HepG2 (cell line): ENCODE measurements at regions not wholly inside any gene's neighbourhood (a gene's known extent, or its start where the extent isn't known, plus 50 kb on each side); places are given as distances from the start of the nearest gene placed in this dataset.

Experiments
- ATAC-seq: fragments of 200-7000 bp; cut with Tn5 transposase; 3 replicates; pipeline ENCODE4 v1.9.1; 2020; ENCODE audit warnings: mild to moderate bottlenecking, moderate library complexity
- BruUV-seq: library from RNA; stranded (reverse); fragments of 400-500 nt; replicated peaks from 2 replicates; lab custom pipeline; 2021; lab: Mats Ljungman, UMichigan
- CTCF ChIA-PET: fragments of 300-600 bp; formaldehyde crosslinking; extraction: SDS; loops from one replicate; lab custom pipeline; 2021; ENCODE audit warnings: low total read pairs, inconsistent platforms, low intra/inter-chr PET ratio; lab: Yijun Ruan, JAX
- POLR2A ChIA-PET: fragments of 350-600 bp; sonication (Branson Sonifier 250); formaldehyde crosslinking; loops from one replicate; lab custom pipeline; 2020; ENCODE audit warnings: antibody characterized with exemption, inconsistent platforms; lab: Yijun Ruan, JAX
- DNase-seq: peaks from one replicate; pipeline ENCODE4 v3.0.0-alpha.2; 2015; ENCODE audit warnings: low spot score
- FAIRE-seq: peaks from 3 replicates; lab custom pipeline; 2011; peaks lifted over from hg19 to GRCh38; lab: Jason Lieb, UNC
- H2AFZ ChIP-seq: one replicate; pipeline ENCODE4 v1.6.1; 2011; ENCODE audit warnings: low read length, inconsistent platforms
- H3K27ac ChIP-seq: fragments of 300-600 bp; 3 replicates; pipeline ENCODE4 v1.8.0; 2011; ENCODE audit warnings: mixed run types, mild to moderate bottlenecking, mixed read lengths, low read length, inconsistent platforms; ENCODE audit not compliant: insufficient read depth; ENCODE audit errors: extremely low read length
- H3K27me3 ChIP-seq, 2 experiments: fragments of 200-600 bp in 1 of 2; 2 replicates in 1 of 2; 3 replicates in 1 of 2; pipeline versions ENCODE4 v1.6.0 to v1.8.0; 2011; ENCODE audit warnings: low read length in 2 of 2, mild to moderate bottlenecking in 2 of 2, moderate library complexity in 2 of 2, inconsistent platforms in 1 of 2; ENCODE audit not compliant: insufficient read depth in 2 of 2, control insufficient read depth in 1 of 2
- H3K36me3 ChIP-seq, 2 experiments: fragments of 200-600 bp in 1 of 2; replicated peaks in 1 of 2; 2 replicates in 1 of 2; 3 replicates in 1 of 2; pipeline versions ENCODE4 v1.5.1 to v1.8.0; 2011; ENCODE audit warnings: low read length in 2 of 2, inconsistent platforms in 1 of 2; ENCODE audit not compliant: insufficient read depth in 2 of 2, control insufficient read depth in 1 of 2
- H3K4me1 ChIP-seq: 2 replicates; pipeline ENCODE4 v1.5.1; 2012; ENCODE audit warnings: low read length, inconsistent platforms; ENCODE audit not compliant: insufficient read depth
- H3K4me2 ChIP-seq: 2 replicates; pipeline ENCODE4 v1.6.0; 2011; ENCODE audit warnings: low read depth, low read length, inconsistent platforms
- H3K4me3 ChIP-seq, 3 experiments: fragments of 200-600 bp in 1 of 3; sonication (generic), shearing (Covaris generic) in 1 of 3; replicated peaks in 1 of 3; 2 replicates each; pipeline ENCODE4 v1.5.1; 2011 to 2016; ENCODE audit warnings: low read length in 3 of 3, inconsistent platforms in 2 of 3, low read depth in 2 of 3, mild to moderate bottlenecking in 2 of 3, control low read depth in 1 of 3, mixed read lengths in 1 of 3; ENCODE audit not compliant: insufficient read depth in 1 of 3
- H3K79me2 ChIP-seq: one replicate; pipeline ENCODE4 v1.6.1; 2011; ENCODE audit warnings: low read length, inconsistent platforms; ENCODE audit not compliant: insufficient read depth
- H3K9ac ChIP-seq: 2 replicates; pipeline ENCODE4 v1.6.0; 2011; ENCODE audit warnings: mild to moderate bottlenecking, low read depth, low read length, inconsistent platforms; ENCODE audit not compliant: insufficient read depth
- H3K9me3 ChIP-seq: 2 replicates; pipeline ENCODE4 v1.5.1; 2012; ENCODE audit warnings: mild to moderate bottlenecking, low read length
- H4K20me1 ChIP-seq: 2 replicates; pipeline ENCODE4 v1.6.0; 2011; ENCODE audit warnings: inconsistent platforms, mild to moderate bottlenecking, low read length, moderate library complexity; ENCODE audit not compliant: insufficient read depth
- BCL6 ChIP-seq: IDR thresholded peaks from 2 replicates; pipeline ENCODE4 v1.6.1; 2016; ENCODE audit warnings: missing genetic modification reagents, missing compliant biosample characterization
- HOXA5 ChIP-seq: sonication (generic); formaldehyde crosslinking; IDR thresholded peaks from 2 replicates; pipeline ENCODE4 v1.4.0; 2020; ENCODE audit warnings: missing genetic modification reagents
- NFKB2 ChIP-seq: sonication (generic); formaldehyde crosslinking; IDR thresholded peaks from 2 replicates; pipeline ENCODE4 v1.4.0; 2020; ENCODE audit warnings: missing genetic modification reagents, borderline replicate concordance
- NPAS2 ChIP-seq: sonication (generic); formaldehyde crosslinking; IDR thresholded peaks from 2 replicates; pipeline ENCODE4 v1.8.0; 2022; ENCODE audit warnings: mild to moderate bottlenecking, missing genetic modification reagents, borderline replicate concordance
- NRL ChIP-seq: sonication (generic); formaldehyde crosslinking; IDR thresholded peaks from 2 replicates; pipeline ENCODE4 v1.5.0; 2020; ENCODE audit warnings: missing genetic modification reagents, mild to moderate bottlenecking, moderate library complexity, borderline replicate concordance
- PITX1 ChIP-seq: sonication (generic); formaldehyde crosslinking; IDR thresholded peaks from 2 replicates; pipeline ENCODE4 v1.5.1; 2020; ENCODE audit warnings: mild to moderate bottlenecking, missing genetic modification reagents
- REL ChIP-seq: sonication (generic); formaldehyde crosslinking; conservative IDR thresholded peaks from 2 replicates; pipeline ENCODE4 v1.8.0; 2022; ENCODE audit warnings: mild to moderate bottlenecking, missing genetic modification reagents, moderate library complexity
- ZBTB21 ChIP-seq: sonication (generic); formaldehyde crosslinking; IDR thresholded peaks from 2 replicates; pipeline ENCODE4 v1.4.0; 2020; ENCODE audit warnings: missing genetic modification reagents
- ZBTB42 ChIP-seq: sonication (generic); formaldehyde crosslinking; IDR thresholded peaks from 2 replicates; pipeline ENCODE4 v1.5.0; 2020; ENCODE audit warnings: mild to moderate bottlenecking, missing genetic modification reagents
- ZEB1 ChIP-seq: IDR thresholded peaks from 2 replicates; pipeline ENCODE4 v1.6.1; 2012; ENCODE audit warnings: mild to moderate bottlenecking, low read depth, inconsistent platforms; ENCODE audit not compliant: insufficient replicate concordance
- ZFP1 ChIP-seq: IDR thresholded peaks from 2 replicates; pipeline ENCODE4 v1.6.1; 2016
- ZNF256 ChIP-seq: sonication (generic); formaldehyde crosslinking; conservative IDR thresholded peaks from 2 replicates; pipeline ENCODE4 v1.4.0; 2020; ENCODE audit warnings: missing genetic modification reagents
- ZNF44 ChIP-seq: sonication (generic); formaldehyde crosslinking; IDR thresholded peaks from 2 replicates; pipeline ENCODE4 v1.5.1; 2020; ENCODE audit warnings: mild to moderate bottlenecking, missing genetic modification reagents
- ZNF552 ChIP-seq: sonication (generic); formaldehyde crosslinking; IDR thresholded peaks from 2 replicates; pipeline ENCODE4 v1.9.0; 2022; ENCODE audit warnings: missing genetic modification reagents, mild to moderate bottlenecking, borderline replicate concordance
- ZNF703 ChIP-seq: sonication (generic); formaldehyde crosslinking; IDR thresholded peaks from 2 replicates; pipeline ENCODE4 v1.5.1; 2020; ENCODE audit warnings: missing genetic modification reagents, mild to moderate bottlenecking, moderate library complexity, borderline replicate concordance
- WGBS: methylation state at CpG from one replicate; pipeline ENCODE4 v1.1.6; 2017; ENCODE audit warnings: low lambda C conversion rate; 5-methylcytosine and 5-hydroxymethylcytosine counted together
- in situ Hi-C: cut with HindIII; loops from 2 replicates; pipeline ENCODE4 v1.10.0; 2017; ENCODE audit warnings: low pct_unique_long_range_greater_than_20kb; ENCODE audit not compliant: extremely low pct_ligation_motif_present
- intact Hi-C: fragments of 100-400 bp; cut with micrococcal nuclease; formaldehyde crosslinking; loops from one replicate; pipeline ENCODE4 v1.10.0; 2022; ENCODE audit not compliant: unreplicated experiment
- TF ChIP-seq, protein P1 (sequence below): sonication (generic); formaldehyde crosslinking; IDR thresholded peaks from 2 replicates; pipeline ENCODE4 v1.4.0; 2020; ENCODE audit warnings: mild to moderate bottlenecking, missing genetic modification reagents
- TF ChIP-seq, protein P2 (sequence below): sonication (generic); formaldehyde crosslinking; IDR thresholded peaks from 2 replicates; pipeline ENCODE4 v1.5.0; 2020; ENCODE audit warnings: missing genetic modification reagents

DNA sequence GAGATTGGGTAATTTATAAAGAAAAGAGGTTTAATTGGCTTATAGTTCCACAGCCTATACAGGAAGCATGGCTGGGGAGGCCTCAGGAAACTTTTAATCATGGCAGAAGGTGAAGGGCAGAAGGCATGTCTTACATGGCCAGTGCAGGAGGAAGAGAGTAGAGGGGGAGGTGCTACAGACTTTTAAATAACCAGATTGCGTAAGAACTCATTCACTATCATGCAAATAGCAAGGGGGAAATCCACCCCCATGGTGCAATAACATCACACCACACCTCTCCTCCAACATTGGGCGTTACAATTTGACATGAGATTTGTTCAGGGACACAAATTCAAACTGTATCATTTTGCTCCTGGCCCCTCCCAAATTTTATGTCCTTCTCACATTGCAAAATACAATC lies 353.8 kb upstream of the PABPC5 start (continued):
- TF ChIP-seq, protein P1, sequence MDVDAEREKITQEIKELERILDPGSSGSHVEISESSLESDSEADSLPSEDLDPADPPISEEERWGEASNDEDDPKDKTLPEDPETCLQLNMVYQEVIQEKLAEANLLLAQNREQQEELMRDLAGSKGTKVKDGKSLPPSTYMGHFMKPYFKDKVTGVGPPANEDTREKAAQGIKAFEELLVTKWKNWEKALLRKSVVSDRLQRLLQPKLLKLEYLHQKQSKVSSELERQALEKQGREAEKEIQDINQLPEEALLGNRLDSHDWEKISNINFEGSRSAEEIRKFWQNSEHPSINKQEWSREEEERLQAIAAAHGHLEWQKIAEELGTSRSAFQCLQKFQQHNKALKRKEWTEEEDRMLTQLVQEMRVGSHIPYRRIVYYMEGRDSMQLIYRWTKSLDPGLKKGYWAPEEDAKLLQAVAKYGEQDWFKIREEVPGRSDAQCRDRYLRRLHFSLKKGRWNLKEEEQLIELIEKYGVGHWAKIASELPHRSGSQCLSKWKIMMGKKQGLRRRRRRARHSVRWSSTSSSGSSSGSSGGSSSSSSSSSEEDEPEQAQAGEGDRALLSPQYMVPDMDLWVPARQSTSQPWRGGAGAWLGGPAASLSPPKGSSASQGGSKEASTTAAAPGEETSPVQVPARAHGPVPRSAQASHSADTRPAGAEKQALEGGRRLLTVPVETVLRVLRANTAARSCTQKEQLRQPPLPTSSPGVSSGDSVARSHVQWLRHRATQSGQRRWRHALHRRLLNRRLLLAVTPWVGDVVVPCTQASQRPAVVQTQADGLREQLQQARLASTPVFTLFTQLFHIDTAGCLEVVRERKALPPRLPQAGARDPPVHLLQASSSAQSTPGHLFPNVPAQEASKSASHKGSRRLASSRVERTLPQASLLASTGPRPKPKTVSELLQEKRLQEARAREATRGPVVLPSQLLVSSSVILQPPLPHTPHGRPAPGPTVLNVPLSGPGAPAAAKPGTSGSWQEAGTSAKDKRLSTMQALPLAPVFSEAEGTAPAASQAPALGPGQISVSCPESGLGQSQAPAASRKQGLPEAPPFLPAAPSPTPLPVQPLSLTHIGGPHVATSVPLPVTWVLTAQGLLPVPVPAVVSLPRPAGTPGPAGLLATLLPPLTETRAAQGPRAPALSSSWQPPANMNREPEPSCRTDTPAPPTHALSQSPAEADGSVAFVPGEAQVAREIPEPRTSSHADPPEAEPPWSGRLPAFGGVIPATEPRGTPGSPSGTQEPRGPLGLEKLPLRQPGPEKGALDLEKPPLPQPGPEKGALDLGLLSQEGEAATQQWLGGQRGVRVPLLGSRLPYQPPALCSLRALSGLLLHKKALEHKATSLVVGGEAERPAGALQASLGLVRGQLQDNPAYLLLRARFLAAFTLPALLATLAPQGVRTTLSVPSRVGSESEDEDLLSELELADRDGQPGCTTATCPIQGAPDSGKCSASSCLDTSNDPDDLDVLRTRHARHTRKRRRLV (CRISPR knock-in tag) = no peak
- no peak for TF ChIP-seq ZNF44 (CRISPR knock-in tag)
- TF ChIP-seq NFKB2 = no peak
- no peak for TF ChIP-seq BCL6 (CRISPR knock-in tag)

DNA sequence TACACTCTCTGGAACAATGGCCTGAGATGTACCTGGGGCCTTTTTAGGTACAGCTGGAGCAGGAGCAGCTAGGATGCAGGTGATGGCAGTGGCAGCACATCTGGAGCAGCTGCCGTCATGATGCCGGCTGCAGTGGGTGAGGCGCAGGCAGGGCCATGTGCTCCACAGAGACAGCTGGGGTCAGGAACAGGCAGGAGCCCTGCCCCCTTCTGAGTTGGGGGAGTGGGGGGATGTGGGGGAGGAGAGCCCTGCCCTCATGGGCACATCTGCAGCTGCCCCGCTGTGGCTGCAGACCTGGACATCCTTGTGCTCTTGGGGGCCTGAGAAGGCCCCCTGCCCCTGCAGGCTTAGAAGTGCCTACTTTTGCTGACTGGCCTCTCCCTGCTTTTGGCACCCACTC lies 352.8 kb upstream of the PABPC5 start:
- H3K4me1 ChIP-seq = no peaks in the 10 kb centered on the region
- intact Hi-C loops (no loop called here), in situ Hi-C loops (no loop called here)
- H3K9me3 ChIP-seq = peaks cover 23% of the 10 kb centered on the region; the same call in 1 of the 2 replicates
- ChIA-PET CTCF (no interaction called here), POLR2A (no interaction called here)
- H3K36me3 ChIP-seq = no peaks in the 10 kb centered on the region
- no peaks in the 10 kb centered on the region for H3K27me3 ChIP-seq
- BruUV-seq = no TSS peak
- ATAC-seq = no peak
- no peak for FAIRE-seq
- no peak for TF ChIP-seq REL (CRISPR knock-in tag)
- TF ChIP-seq ZBTB42 (CRISPR knock-in tag) = no peak
- TF ChIP-seq ZNF256 (CRISPR knock-in tag) = no peak
- no peak for TF ChIP-seq NPAS2 (CRISPR knock-in tag)
- TF ChIP-seq, protein P2, sequence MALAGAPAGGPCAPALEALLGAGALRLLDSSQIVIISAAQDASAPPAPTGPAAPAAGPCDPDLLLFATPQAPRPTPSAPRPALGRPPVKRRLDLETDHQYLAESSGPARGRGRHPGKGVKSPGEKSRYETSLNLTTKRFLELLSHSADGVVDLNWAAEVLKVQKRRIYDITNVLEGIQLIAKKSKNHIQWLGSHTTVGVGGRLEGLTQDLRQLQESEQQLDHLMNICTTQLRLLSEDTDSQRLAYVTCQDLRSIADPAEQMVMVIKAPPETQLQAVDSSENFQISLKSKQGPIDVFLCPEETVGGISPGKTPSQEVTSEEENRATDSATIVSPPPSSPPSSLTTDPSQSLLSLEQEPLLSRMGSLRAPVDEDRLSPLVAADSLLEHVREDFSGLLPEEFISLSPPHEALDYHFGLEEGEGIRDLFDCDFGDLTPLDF (CRISPR knock-in tag) = no peak
- TF ChIP-seq ZNF552 (CRISPR knock-in tag) = no peak
- TF ChIP-seq ZBTB21 (CRISPR knock-in tag) = no peak
- no peak for TF ChIP-seq PITX1 (CRISPR knock-in tag)
- TF ChIP-seq ZNF703 = no peak
- TF ChIP-seq NRL = no peak
- TF ChIP-seq ZEB1 = no peak
- no peak for TF ChIP-seq NFKB2
- no peak for TF ChIP-seq ZFP1 (CRISPR knock-in tag)
- no peak for TF ChIP-seq HOXA5 (CRISPR knock-in tag)
- DNase-seq = no peak
- no CpG with 5 or more reads among the region's 4 CpGs for WGBS
- no peak overlapping the region for H3K4me2 ChIP-seq
- no peak overlapping the region for H3K9ac ChIP-seq
- no peaks in the 10 kb centered on the region for H4K20me1 ChIP-seq
- H2AFZ ChIP-seq = no peak overlapping the region
- no peaks in the 10 kb centered on the region for H3K79me2 ChIP-seq
- no peak overlapping the region for H3K4me3 ChIP-seq
- no peak overlapping the region for H3K27ac ChIP-seq
